ENCODE measurements at regions not wholly inside any gene's neighbourhood (a gene's known extent, or its start where the extent isn't known, plus 50 kb on each side); places are given as distances from the start of the nearest gene placed in this dataset.
"Not testable (repeated sequence)": the region's sequence is repeated elsewhere in the genome, so short reads cannot be mapped to it uniquely, and the experiment has no call there.

DNA sequence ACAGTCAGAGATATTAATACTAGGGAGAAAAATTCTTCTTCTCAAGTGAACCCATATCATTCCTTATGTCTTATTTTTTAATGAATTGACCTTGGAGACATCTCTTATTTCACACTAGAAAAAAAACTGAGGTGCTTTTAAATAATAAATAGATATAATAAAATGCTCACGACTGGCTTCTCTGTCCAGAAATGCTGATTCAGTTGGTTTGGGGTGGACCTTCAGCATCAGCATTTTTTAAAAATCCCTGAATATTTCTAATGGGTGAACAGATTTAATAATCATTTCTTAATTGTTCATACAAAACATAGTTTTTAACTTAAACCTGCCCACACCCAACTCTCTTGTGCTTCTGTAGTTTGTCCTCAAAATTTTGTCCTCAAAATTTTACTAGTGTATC is 283.9 kb downstream of the TECRL start:
- no peak overlapping the region for H3K4me3 ChIP-seq (ENCODE audit: low read depth, low read length)
- DNase-seq (ENCODE audit: low read depth), result no peak
- TF ChIP-seq, protein P1, sequence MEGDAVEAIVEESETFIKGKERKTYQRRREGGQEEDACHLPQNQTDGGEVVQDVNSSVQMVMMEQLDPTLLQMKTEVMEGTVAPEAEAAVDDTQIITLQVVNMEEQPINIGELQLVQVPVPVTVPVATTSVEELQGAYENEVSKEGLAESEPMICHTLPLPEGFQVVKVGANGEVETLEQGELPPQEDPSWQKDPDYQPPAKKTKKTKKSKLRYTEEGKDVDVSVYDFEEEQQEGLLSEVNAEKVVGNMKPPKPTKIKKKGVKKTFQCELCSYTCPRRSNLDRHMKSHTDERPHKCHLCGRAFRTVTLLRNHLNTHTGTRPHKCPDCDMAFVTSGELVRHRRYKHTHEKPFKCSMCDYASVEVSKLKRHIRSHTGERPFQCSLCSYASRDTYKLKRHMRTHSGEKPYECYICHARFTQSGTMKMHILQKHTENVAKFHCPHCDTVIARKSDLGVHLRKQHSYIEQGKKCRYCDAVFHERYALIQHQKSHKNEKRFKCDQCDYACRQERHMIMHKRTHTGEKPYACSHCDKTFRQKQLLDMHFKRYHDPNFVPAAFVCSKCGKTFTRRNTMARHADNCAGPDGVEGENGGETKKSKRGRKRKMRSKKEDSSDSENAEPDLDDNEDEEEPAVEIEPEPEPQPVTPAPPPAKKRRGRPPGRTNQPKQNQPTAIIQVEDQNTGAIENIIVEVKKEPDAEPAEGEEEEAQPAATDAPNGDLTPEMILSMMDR (IDR thresholded peaks at IDR 0.05; ENCODE audit: control insufficient read depth, extremely low read depth, insufficient read depth), result no peak

DNA sequence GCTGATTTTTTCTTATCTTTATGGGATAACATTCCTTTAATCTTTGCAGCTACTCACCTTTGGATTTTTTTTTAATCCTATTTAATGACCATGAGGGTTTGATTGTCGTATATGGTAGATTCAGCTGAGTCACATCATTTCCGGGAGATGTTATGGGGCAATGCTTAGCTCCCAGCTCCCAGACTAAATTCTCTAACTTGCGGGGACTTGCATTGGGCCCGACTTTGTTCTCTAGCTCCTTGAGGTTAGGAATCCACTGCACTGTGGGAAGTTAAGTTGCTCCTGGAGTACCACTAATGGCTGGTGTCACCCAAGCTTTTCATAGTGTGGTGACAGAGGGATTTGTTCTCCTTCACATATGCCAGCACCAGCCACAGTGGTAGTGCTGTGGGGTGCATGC is 287.4 kb downstream of the TECRL start:
- no peak overlapping the region for H3K4me3 ChIP-seq (ENCODE audit: low read depth, low read length)
- TF ChIP-seq, protein P1 (IDR thresholded peaks at IDR 0.05; ENCODE audit: control insufficient read depth, extremely low read depth, insufficient read depth), result no peak
- no peak for DNase-seq (ENCODE audit: low read depth)

DNA sequence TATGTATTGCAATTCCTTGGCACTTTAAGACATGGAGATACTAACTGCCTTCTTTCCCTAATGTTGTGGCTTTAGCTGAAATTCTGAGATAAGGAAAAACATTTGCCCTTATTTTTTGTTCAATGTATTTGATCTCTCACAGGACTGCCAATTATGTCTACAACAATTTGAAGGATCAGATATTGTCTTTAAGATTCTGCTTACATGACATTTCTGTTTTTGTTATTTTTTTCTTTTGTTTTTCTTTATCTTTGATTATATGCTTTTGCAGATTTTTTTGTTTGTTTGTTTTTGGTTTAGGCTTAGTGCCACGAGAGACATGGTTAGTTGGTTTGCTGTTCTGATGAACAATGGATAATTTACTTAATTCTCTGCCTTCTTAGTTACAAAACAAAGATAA is 303.3 kb downstream of the TECRL start:
- TF ChIP-seq, protein P1 (IDR thresholded peaks at IDR 0.05; ENCODE audit: control insufficient read depth, extremely low read depth, insufficient read depth), result no peak
- no peak for DNase-seq (ENCODE audit: low read depth)
- H3K4me3 ChIP-seq (ENCODE audit: low read depth, low read length), result no peak overlapping the region

DNA sequence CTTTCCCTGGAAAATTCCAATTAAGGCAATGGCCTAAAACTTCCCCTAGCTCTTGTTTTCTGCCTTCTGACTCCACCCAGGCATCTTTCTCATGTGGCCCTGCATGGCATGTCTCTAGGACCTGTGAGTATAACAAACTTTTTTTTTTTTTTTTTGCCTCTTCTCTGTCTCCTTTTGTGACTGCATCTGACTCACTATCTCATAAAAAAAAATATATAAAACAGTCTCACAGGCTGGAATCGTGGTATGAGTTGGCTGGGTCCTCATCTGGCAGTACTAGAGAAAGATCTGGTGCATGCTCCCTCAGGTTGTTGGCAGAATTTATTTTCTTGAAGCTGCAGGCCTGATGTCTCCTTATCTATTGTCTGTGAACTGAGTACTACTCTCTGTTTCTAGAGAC is 313.9 kb downstream of the TECRL start:
- no peak overlapping the region for H3K4me3 ChIP-seq (ENCODE audit: low read depth, low read length)
- TF ChIP-seq, protein P1 (IDR thresholded peaks at IDR 0.05; ENCODE audit: control insufficient read depth, extremely low read depth, insufficient read depth), result no peak
- no peak for DNase-seq (ENCODE audit: low read depth)

DNA sequence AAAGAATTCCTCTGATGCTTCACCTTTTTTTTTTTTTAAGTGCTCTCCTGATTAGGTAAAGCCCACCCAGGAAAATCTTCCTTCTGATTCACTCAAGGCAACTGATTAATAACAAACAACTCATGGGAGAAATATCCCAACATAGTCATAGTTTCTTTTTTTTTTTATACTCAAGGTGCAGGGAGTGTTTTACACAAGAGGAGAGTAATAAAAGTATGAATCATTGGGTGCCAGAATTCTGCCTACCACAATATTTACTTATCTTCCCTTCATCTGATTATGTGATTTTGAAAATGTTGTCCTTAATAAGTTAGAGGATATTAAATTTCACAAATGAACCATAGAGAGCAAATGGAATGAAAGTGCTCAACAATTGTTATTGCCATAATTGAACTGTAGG is 329.9 kb downstream of the TECRL start:
- no peak overlapping the region for H3K4me3 ChIP-seq (ENCODE audit: low read depth, low read length)
- TF ChIP-seq, protein P1 (IDR thresholded peaks at IDR 0.05; ENCODE audit: control insufficient read depth, extremely low read depth, insufficient read depth), result no peak
- DNase-seq (ENCODE audit: low read depth), result peak; percentile 2

DNA sequence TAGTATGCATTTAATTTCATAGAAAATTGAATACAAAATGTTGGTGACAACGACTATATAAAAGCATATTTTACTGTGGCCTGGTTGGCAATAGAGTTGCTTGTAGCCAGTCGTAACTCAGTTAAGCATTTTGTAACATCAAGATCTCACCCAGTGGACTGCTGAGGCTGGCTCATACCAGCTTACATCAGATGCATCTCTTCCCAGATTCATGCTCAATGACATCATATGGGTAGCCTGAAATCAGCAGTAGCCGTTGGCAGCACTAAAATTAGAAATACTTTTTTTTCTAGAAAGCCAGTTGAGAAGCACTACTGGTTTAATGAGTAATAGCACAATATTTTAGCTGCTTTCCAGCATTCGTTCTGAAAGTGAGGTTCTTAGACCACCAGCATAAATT is 341.2 kb downstream of the TECRL start:
- H3K4me3 ChIP-seq (ENCODE audit: low read depth, low read length), result no peak overlapping the region
- TF ChIP-seq, protein P1 (IDR thresholded peaks at IDR 0.05; ENCODE audit: control insufficient read depth, extremely low read depth, insufficient read depth), result no peak
- no peak for DNase-seq (ENCODE audit: low read depth)

DNA sequence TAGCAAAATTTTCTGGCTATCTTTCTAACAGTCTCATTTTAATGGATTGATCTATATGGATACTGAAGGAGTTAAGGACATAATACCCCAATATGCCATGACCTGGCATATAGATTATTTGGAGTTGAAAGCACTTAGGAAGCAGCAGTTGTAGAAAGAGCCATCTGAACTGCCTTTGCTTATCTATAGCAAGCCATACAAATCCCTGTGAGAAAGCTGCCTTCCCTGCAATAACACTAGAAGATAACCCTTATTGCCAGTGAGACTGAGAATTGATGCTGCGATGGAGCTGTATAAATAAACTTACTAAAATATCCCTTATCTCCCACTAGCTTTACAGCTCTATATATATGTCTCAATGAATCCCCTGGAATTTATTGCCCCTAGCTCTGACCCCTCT is 346.3 kb downstream of the TECRL start:
- no peak for DNase-seq (ENCODE audit: low read depth)
- TF ChIP-seq, protein P1 (IDR thresholded peaks at IDR 0.05; ENCODE audit: control insufficient read depth, extremely low read depth, insufficient read depth), result no peak
- no peak overlapping the region for H3K4me3 ChIP-seq (ENCODE audit: low read depth, low read length)

DNA sequence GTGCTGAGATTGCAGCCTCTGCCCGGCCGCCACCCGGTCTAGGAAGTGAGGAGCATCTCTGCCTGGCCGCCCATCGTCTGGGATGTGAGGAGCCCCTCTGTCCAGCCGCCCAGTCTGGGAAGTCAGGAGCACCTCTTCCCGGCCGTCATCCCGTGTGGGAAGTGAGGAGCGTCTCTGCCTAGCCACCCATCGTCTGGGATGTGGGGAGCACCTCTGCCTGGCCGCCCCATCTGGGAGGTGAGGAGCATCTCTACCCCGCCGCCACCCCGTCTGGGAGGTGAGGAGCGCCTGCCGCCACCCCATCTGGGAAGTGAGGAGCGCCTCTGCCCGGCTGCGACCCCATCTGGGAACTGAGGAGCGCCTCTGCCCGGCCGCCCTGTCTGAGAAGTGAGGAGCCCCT is 372.2 kb downstream of the TECRL start:
- H3K4me3 ChIP-seq (ENCODE audit: low read depth, low read length); DNase-seq (ENCODE audit: low read depth): not testable (repeated sequence)
